Activated effector memory CD4-positive, alpha-beta T cell treated with anti-CD3 and anti-CD28 coated beads, Interleukin-2, amount 50 U/mL, for 16 hours (primary cell): ENCODE measurements at regions not wholly inside any gene's neighbourhood (a gene's known extent, or its start where the extent isn't known, plus 50 kb on each side); places are given as distances from the start of the nearest gene placed in this dataset.
"Not testable (repeated sequence)": the region's sequence is repeated elsewhere in the genome, so short reads cannot be mapped to it uniquely, and the experiment has no call there.

ENCODE experiments used
- DNase-seq: peaks from one replicate; pipeline ENCODE4 v3.0.0-alpha.2; 2020

GRCh38 chrY:7720974-7721373 is 809.4 kb upstream of the AMELY start:
- DNase-seq: no peak

- DNase-seq: no peak
These were observed 807.7 kb upstream of the AMELY start for GRCh38 chrY:7719271-7719670.

GRCh38 chrY:7718626-7719025 is 807.1 kb upstream of the AMELY start:
- no peak for DNase-seq

GRCh38 chrY:7718126-7718525 is 806.6 kb upstream of the AMELY start:
- no peak for DNase-seq

- no peak for DNase-seq
These were observed 802.9 kb upstream of the AMELY start for GRCh38 chrY:7714426-7714825.

GRCh38 chrY:7713738-7714137 is 802.2 kb upstream of the AMELY start:
- DNase-seq: not testable (repeated sequence)

GRCh38 chrY:7712289-7712688 is 800.7 kb upstream of the AMELY start:
- DNase-seq: no peak

- DNase-seq: no peak
These were observed 792.1 kb upstream of the AMELY start for GRCh38 chrY:7703578-7704140.

- DNase-seq: no peak
These were observed 790.9 kb upstream of the AMELY start for GRCh38 chrY:7702481-7702880.

GRCh38 chrY:7701676-7702075 is 790.1 kb upstream of the AMELY start:
- DNase-seq: no peak

GRCh38 chrY:7697506-7697905 is 786.0 kb upstream of the AMELY start:
- no peak for DNase-seq

GRCh38 chrY:7692701-7693100 is 781.1 kb upstream of the AMELY start:
- no peak for DNase-seq

- DNase-seq: no peak
These were observed 775.5 kb upstream of the AMELY start for GRCh38 chrY:7687086-7687485.

- no peak for DNase-seq
These were observed 773.0 kb upstream of the AMELY start for GRCh38 chrY:7684546-7684945.

GRCh38 chrY:7682386-7682785 is 770.8 kb upstream of the AMELY start:
- no peak for DNase-seq

GRCh38 chrY:7681426-7681825 is 769.9 kb upstream of the AMELY start:
- no peak for DNase-seq

GRCh38 chrY:7674465-7674864 is 762.9 kb upstream of the AMELY start:
- no peak for DNase-seq

- no peak for DNase-seq
These were observed 761.2 kb upstream of the AMELY start for GRCh38 chrY:7672796-7673195.

GRCh38 chrY:7663261-7663660 is 751.7 kb upstream of the AMELY start:
- DNase-seq: no peak

GRCh38 chrY:7659047-7659446 is 747.5 kb upstream of the AMELY start:
- no peak for DNase-seq

- no peak for DNase-seq
These were observed 745.0 kb upstream of the AMELY start for GRCh38 chrY:7656596-7656995.

- DNase-seq: no peak
These were observed 743.4 kb upstream of the AMELY start for GRCh38 chrY:7654985-7655384.

- not testable (repeated sequence) for DNase-seq
These were observed 738.3 kb upstream of the AMELY start for GRCh38 chrY:7649866-7650265.
